KOPT-K1 (cell line): ENCODE measurements at regions not wholly inside any gene's neighbourhood (a gene's known extent, or its start where the extent isn't known, plus 50 kb on each side); places are given as distances from the start of the nearest gene placed in this dataset.

Experiments used
- H3K27ac ChIP-seq: fragments of 200-600 bp; sonication (generic); 2 replicates; pipeline ENCODE4 v1.5.1; 2016; ENCODE audit warnings: antibody characterized with exemption, mild to moderate bottlenecking, low read depth, low read length; ENCODE audit not compliant: poor library complexity, severe bottlenecking
- H3K36me3 ChIP-seq: fragments of 200-600 bp; sonication (generic); 2 replicates; pipeline ENCODE4 v1.5.1; 2017; ENCODE audit warnings: antibody characterized with exemption, mild to moderate bottlenecking, low read length, moderate library complexity; ENCODE audit not compliant: insufficient read depth
- H3K9me3 ChIP-seq: fragments of 200-600 bp; sonication (generic); 2 replicates; pipeline ENCODE4 v1.5.1; 2017; ENCODE audit warnings: antibody characterized with exemption, low read length, mild to moderate bottlenecking; ENCODE audit not compliant: insufficient read depth, poor library complexity, severe bottlenecking

- no peaks in the 10 kb centered on the region for H3K9me3 ChIP-seq
- no peaks in the 10 kb centered on the region for H3K36me3 ChIP-seq
- no peak overlapping the region for H3K27ac ChIP-seq
These were observed 77.0 kb upstream of the MED13L start for GRCh38 chr12:116354534-116354933.

- Histone ChIP-seq H3K9me3 (no peaks in the 10 kb centered on the region), H3K27ac (no peak overlapping the region), H3K36me3 (no peaks in the 10 kb centered on the region)
These were observed 77.7 kb upstream of the MED13L start for GRCh38 chr12:116354950-116355783.

GRCh38 chr12:116358536-116358892, 81.0 kb upstream of the MED13L start:
- H3K27ac ChIP-seq, result peak overlapping the region; percentile 66
- H3K9me3 ChIP-seq, result no peaks in the 10 kb centered on the region
- no peaks in the 10 kb centered on the region for H3K36me3 ChIP-seq

GRCh38 chr12:116358893-116359761, 81.6 kb upstream of the MED13L start:
- Histone ChIP-seq H3K36me3 (no peaks in the 10 kb centered on the region), H3K9me3 (no peaks in the 10 kb centered on the region), H3K27ac (peak overlapping the region; percentile 66)

GRCh38 chr12:116360579-116361413, 83.3 kb upstream of the MED13L start:
- H3K9me3 ChIP-seq, result no peaks in the 10 kb centered on the region
- H3K27ac ChIP-seq, result peak overlapping the region; percentile 79
- H3K36me3 ChIP-seq, result no peaks in the 10 kb centered on the region

GRCh38 chr12:116361414-116362223, 84.1 kb upstream of the MED13L start:
- Histone ChIP-seq H3K36me3 (no peaks in the 10 kb centered on the region), H3K27ac (peak overlapping the region; percentile 79), H3K9me3 (no peaks in the 10 kb centered on the region)

GRCh38 chr12:116365114-116365513, 87.6 kb upstream of the MED13L start:
- H3K27ac ChIP-seq, result no peak overlapping the region
- no peaks in the 10 kb centered on the region for H3K36me3 ChIP-seq
- no peaks in the 10 kb centered on the region for H3K9me3 ChIP-seq

GRCh38 chr12:116365606-116366455, 88.3 kb upstream of the MED13L start:
- Histone ChIP-seq H3K36me3 (no peaks in the 10 kb centered on the region), H3K9me3 (no peaks in the 10 kb centered on the region), H3K27ac (no peak overlapping the region)

GRCh38 chr12:116366456-116366776, 88.9 kb upstream of the MED13L start:
- no peaks in the 10 kb centered on the region for H3K36me3 ChIP-seq
- no peaks in the 10 kb centered on the region for H3K9me3 ChIP-seq
- H3K27ac ChIP-seq, result no peak overlapping the region

- H3K27ac ChIP-seq, result no peak overlapping the region
- H3K9me3 ChIP-seq, result no peaks in the 10 kb centered on the region
- no peaks in the 10 kb centered on the region for H3K36me3 ChIP-seq
These were observed 89.3 kb upstream of the MED13L start for GRCh38 chr12:116366824-116367223.

- no peaks in the 10 kb centered on the region for H3K9me3 ChIP-seq
- no peak overlapping the region for H3K27ac ChIP-seq
- no peaks in the 10 kb centered on the region for H3K36me3 ChIP-seq
These were observed 91.0 kb upstream of the MED13L start for GRCh38 chr12:116368196-116369194.

GRCh38 chr12:116370004-116370404, 92.5 kb upstream of the MED13L start:
- H3K9me3 ChIP-seq, result no peaks in the 10 kb centered on the region
- no peak overlapping the region for H3K27ac ChIP-seq
- no peaks in the 10 kb centered on the region for H3K36me3 ChIP-seq
